Hindlimb muscle (tissue), 1 donor: ENCODE measurements at regions not wholly inside any gene's neighbourhood (a gene's known extent, or its start where the extent isn't known, plus 50 kb on each side); places are given as distances from the start of the nearest gene placed in this dataset.

ENCODE experiments used
- DNase-seq: peaks from one replicate; pipeline ENCODE4 v3.0.0-alpha.2; 2013

DNA sequence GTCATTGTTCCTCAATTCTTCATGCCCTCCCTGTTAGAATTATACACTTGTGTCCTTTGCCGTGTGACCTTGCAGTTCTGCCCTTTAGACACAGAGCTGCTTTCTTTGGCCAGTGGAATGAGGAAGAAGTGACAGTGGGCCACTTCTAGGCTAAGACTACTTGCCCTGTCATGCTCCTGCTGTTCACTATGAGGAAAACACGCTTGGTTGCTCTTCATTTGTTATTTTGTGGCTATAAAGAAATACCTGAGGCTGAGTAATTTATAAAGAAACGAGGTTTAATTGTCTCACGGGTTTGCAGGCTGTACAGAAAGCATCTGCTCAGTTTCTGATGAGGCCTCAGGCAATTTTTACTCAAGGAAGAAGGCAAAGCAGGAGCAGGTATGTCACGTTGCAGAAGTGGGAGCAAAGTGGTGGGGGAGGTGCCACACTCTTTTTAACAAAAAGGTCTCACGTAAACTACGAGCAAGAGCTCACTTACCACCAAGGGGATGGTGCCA lies 279.1 kb upstream of the DMAC1 start:
- DNase-seq: no peak

DNA sequence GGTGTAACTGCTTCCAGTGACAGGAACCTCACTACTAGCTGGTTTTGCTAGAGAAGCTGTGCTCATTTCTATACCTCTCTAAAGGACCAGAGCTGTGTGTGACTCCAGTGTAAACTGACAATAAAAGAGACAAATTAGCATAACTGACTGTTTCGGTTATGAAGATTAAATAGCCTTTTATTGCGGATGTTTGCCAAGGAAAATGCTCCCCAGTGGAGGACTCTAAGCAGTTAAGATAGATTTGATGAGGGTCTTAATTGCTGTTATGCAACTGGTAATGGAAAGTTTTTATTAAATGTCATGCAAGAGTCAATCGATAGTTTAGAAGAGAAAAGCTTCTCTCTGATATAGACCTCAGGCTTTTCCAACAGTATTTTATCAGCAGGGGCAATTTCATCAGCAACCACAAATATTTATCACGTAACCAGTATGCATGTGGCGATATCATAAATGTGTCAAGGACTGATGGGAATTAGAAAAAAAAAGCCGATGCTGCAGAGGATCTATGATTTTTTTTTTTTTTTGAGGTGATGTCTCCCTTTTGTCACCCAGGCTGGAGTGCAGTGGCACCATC lies 275.2 kb upstream of the DMAC1 start:
- DNase-seq: no peak

DNA sequence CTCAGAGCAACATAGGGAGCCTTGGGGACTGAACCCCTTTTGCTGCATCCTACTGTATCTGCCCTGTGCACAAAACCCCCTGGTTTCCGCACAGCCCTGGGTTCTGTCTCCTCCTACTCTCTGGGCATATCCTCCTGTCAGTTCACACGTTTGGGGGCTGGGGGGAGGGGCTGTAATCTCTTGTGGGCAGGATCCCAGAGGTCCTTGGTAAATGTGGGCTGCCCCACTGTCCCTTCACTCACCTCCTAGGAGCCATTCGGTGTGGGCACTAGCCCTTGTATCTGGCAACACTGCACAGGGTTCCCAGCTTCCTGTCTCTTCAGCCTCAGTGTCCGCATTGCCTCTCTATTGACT lies 271.8 kb upstream of the DMAC1 start:
- DNase-seq: no peak

DNA sequence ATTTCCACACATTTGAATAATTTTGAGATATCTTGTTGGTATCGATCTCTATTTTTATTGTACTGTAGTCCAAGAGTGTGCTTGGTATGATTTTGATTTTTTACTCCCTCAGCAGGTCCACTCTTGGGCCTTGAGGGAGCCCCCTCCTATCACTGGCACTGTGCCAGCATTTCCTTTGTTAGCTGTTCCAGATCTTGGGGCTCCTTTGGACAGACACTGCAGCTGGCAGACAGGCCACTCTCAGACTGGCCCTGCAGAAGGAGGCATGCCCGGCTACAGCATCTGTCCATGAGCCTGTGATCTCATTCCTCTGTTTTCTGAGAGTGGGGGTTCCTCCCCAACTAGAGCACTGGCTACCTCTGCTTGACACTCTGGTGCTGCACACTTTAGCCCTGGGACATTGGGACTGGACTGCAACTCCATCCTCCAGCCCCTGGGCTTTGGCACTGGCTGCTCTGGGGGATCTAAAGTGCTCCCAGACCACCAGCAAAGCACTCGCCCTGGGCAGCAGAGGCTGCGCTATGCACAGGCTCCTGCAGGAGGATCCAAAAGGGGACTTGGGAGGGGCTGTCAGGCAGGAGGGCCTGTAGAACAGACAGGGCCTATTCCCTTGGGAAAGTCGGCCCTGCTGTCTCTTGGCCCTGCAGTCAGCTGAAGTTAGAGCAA lies 271.3 kb upstream of the DMAC1 start:
- DNase-seq: no peak

DNA sequence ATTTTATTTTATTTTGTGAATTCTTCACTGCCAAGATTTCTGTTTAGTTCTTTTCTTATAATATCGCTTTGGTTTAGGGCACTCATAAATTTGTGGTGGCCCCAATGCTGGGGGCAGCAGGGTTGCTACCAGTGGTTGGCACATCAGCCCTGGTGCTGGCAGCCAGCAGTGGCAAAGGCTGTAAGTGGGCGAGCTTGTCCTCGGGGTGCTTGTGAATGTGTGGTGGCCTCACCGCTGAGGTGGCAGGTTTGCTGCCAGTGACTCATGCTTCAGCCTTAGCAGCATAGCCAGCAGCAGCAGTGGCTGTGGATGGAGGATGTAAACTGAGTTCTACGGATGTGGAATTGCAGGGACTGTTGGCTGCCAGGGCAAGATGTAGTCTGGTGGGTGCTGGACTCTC lies 262.9 kb upstream of the DMAC1 start:
- no peak for DNase-seq

DNA sequence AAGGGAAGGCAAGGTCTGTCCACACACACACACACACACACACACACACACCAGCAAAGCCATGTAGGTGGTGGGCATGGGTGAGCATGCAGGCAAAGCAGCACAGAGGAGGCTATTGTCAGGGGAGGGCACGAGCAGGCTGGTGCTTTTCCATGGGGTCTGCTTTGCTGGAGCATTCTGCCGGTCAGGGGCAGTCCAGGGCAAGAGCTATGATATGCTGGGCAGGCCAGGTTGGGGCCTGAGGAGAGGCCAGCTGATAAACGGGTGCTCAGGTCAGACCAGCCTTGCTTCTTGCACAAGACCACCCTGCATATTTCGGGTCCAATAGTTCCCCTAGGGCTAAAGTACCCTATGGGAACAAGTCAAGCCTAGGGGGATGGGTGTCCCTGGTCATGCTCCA lies 253.9 kb upstream of the DMAC1 start:
- DNase-seq: no peak

DNA sequence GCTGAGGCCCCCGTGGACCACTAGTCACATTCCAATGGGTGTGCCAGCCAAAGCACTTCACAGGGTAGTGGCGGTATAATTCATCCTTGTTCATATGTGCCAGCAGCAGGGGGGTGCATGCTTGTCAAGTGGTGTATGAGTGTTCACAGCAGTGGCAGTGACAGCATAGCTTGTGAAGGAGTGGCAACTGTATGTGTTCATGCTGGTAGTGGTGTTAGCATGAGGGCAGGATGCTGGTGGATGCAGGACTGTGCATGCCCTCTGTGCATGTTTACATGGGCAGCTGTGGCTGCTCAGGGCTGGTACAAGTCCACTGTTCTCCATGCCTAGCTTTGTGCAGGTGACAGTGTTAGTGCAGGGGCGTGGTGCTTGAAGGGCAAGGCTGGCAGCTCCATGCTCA lies 253.4 kb upstream of the DMAC1 start:
- no peak for DNase-seq

DNA sequence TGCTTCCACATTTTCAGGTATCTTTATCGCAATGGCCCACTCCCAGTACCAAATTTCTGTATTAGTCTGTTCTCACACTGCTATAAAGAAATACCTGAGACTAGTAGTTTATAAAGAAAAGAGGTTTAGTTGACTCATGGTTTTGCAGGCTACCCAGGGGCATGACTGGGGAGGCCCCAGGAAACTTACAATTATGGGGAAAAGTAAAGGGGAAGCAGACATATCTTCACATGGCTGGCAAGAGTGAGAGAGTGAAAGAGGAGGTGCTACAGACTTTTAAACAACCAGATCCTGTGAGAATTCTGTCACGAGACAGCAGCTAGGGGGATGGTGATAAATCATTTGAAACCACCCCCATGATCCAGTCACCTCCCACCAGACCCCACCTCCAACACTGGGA lies 238.2 kb upstream of the DMAC1 start:
- DNase-seq: no peak

DNA sequence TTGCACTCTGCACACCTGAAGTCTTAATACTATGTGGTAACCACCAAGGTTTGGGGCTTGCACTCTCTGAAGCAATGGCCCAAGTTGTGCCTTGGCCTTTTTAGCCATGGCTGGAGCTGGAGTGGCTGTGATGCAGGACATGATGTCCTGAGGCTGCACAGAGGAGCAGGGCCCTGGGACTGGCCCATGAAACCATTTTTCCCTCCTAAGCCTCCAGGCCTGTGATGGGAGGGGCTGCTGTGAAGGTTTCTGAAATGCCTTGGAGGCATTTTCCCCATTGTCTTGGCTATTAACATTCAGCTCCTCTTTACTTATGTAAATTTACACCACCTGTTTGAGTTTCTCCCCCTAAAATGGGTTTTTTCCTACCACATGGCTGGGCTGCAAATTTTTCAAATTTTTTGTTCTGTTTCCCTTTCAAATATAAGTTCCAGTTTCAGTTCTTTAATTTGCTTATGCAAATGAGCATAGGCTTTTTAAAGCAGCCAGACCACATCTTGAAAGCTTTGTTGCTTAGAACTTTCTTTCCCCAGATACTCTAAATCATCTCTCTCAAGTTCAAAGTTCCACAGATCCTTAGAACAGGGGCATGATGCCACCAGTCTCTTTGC lies 237.4 kb upstream of the DMAC1 start:
- no peak for DNase-seq

DNA sequence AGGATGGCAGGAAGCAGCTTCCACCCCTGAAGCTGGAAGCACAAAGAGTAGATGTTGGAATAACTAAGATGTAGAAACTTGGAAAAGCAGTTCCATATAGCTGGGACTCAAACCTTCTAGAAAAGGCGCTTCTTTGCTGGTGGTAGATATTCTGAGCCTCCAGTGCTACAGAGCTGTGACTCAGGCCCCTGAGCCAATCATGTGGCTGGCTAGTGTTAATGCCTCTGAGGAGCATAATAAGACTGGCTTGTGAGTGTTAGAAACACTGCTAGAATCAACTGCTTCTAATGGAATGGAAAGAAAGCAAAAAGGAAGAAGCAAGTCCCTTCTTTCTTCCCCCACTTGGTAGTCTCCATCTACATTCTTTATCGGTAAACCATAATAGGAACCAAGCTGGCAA lies 234.2 kb upstream of the DMAC1 start:
- no peak for DNase-seq

DNA sequence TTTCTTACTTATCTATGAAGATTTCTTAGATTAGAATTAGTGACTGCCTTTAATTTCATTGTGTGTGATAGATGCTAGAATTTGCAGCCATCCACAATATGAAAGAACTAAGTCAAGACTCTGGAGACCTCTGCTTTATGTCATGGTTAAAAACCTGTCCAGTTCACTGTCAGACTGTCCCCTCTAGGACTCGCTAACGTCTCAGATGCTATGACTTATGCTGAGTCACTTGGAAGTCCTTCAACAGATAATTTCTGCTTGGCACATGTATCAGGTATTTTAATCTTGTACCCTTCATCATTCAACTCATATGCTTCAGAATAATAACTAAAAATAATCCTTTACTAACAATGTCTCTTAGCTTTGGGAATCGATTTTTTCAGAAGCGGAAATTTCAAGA lies 230.5 kb upstream of the DMAC1 start:
- DNase-seq: no peak

DNA sequence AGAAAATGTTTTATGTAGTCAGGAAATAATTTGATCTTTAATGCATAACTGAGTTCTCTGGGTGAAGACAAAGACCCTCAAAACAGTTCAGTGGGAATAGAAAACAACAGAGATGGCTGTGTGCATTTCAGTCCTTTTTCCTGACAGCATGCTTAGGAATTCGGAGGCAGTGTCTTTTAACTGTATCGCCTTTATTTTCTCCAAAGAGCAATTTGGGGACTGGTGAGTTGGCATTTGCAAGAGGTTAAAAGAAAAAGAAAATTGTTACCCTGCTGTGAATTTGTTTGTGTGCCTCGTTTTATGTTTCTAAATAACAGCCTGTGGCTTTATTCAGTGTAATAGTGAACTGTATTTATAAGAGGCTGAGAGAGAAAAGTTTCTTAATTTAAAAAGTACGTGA lies 227.8 kb upstream of the DMAC1 start:
- DNase-seq: no peak

DNA sequence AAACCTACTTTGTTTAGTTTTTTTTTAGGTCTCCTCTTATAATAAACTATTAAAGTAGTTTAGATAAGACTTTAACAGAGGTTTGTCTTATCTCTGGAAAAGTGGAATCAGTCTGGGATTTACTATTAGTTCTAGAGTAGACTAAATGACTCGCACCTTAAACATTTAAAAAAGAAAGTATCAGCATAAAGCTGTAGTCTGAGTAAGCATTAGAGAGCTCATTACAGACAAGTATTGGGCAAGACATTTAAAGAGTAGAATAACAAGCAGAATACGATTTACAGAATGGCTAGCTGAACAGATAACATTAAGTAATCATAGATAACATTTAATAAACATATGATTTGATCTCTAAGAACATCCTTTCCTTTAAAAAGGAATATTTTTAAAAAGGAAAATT lies 226.0 kb upstream of the DMAC1 start:
- no peak for DNase-seq

DNA sequence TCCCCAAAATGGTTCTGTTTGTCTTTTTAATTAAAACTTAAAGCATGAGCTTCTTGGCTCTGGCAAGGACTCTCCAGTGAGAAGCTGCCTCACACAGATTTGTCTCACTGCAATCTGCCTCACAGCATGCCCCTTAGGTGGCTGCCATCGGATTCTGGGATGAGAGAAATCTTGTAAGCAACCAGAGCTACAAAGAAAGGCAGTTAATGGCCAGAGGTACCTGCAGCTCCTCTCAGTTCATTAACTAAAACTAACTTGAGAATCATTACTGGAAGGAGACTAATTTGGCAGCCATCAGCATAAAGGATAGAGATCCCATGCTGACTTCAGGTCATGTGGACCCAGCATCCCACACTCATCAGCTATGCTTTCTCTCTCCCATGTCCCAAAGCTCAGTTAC lies 220.6 kb upstream of the DMAC1 start:
- no peak for DNase-seq

DNA sequence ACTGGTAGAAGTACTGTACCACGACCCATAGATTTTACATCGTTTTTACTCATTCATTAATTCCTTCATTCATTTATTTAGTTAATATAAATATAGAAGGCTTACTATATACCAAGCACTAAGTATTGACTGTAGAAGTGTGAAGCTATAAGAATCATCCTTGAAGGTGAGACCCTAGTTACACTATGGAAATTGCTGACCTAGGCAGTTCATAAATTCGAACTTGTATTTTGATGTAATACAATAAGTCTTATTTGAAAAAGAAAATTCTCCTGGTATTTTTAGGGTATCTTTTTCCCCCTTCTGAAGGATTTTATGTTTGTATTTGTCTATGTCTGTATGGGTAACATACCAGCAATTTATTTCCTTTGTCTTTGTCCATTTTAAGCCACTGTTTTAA lies 220.1 kb upstream of the DMAC1 start:
- no peak for DNase-seq

DNA sequence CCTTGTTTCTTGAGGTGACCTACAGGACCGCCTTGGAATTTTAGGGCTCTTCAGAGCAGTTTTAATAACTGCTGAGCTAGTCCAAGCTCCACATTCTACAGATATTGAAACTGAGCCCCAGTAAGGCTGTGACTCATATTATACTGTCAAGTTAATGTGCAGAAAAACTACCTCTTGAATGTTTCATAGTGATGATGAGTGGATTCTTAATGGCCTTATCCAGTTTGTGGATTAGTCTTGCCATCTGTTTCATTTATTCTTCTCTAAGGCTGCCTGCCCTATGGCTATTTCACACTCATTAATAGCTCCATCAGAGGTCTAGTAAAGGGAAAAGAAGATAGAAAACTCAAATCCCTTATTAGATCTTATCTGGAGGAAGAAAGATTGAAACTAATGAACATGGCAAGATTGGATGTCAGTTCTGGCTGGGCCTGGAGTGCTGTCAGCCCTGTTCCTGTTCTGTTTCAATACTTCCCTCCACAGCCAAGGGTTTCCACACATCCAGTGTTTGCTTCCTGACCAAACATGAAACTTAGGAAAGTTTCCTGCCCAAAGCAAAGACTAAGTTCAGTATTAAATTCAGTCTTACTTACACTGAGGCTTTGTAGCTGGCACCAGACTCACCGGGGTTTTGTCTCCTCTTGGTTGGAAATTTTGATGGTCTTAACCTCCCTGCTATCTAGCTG lies 215.6 kb upstream of the DMAC1 start:
- DNase-seq: no peak

DNA sequence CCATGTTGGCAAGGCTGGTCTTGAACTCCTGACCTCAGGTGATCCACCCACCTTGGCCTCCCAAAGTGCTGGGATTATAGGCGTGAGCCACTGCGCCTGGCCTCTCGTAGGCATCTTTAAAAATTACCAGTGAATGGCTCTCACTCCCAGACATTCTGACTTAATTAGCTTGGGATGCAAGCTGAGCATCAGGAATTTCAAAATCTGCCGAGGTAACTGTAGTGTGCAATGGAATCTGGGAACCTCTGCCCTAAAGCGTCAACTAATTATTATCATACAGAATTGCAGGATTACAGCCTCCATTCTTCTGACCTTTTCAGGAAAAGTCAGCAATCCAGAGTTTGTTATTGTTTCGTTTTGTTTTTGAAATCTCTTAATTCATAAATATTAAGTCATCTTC lies 213.4 kb upstream of the DMAC1 start:
- DNase-seq: no peak

DNA sequence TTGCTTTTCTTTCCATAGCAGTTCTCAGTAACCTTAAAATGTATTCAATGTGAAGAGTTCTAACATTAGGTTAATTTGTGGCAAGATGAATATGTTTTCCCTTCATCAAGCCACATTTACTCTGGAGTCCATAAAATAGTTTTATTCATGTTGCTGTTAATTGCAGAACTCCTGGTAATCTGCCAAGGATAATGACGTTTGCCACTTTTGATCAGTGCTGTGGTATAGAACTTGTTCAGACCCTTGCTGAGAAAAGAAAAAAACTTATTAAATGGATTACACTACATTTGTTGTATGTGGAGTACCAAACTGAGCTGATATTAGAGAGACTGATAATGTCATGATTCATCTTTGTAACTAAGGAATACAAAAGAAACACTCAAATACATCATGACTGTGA lies 212.4 kb upstream of the DMAC1 start:
- DNase-seq: no peak

DNA sequence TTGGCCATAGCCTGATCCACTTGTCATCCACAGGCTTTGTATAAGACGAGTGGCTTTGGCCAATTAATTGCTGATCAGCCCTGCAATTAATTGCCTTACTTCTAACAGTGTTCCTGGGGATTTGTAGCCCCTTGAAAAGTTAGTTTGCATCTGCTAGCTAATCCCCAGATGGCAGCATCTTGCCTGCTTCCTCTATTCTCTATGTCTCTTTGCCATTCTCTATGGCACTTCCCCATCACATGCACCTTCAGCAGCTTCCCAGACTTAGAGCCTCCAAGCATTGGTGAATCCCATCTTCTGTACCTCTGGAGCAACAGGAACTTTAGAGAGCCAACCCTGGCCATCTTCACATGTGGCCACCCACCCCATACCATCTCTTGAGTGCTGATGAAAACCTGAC lies 197.0 kb upstream of the DMAC1 start:
- no peak for DNase-seq

DNA sequence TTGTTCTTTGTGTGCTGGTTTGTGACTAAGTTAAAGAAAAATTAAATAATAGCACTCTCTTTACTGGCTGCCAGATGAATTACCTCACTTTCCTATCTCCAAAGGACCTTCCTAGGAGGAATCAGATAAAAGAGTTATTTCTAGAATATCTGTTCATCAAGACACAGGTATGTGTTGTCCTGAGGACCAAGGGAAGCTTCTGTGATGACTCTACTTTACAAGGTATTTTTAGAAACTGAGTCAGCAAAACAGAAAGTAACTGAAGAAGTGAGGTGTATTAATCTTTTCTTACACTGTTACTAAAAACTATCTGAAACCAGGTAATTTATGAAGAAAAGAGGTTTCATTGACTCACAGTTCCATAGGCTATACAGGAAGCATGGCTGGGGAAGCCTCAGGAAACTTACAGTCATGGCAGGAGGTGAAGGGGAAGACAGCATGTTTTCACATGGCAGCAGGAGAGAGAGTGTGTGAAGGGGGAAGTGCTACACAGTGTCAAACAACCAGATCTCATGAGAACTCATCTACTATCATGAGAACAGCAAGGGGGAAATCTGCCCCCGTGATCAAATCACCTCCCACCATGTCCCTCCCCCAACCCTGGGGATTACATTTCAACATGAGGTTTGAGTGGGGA lies 189.2 kb upstream of the DMAC1 start:
- DNase-seq: no peak

DNA sequence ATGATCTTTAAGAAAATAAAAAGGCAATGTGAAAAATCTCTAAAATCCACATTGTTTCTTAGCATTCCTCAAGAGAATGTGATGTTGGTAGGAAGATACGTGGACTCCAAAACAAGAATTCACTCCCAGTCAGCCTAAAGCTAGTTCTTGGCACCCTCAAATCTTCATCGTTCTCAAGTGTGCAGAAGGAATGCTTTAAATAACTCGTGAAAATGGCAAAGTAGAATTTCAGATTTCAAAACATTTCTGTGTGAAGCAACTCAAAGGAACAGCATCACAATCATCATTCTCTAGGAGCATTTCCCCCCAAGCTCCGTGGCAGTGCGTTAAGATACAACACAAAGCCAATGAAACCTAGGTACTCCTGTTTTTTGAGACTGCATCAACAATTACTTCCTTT lies 185.1 kb upstream of the DMAC1 start:
- no peak for DNase-seq

DNA sequence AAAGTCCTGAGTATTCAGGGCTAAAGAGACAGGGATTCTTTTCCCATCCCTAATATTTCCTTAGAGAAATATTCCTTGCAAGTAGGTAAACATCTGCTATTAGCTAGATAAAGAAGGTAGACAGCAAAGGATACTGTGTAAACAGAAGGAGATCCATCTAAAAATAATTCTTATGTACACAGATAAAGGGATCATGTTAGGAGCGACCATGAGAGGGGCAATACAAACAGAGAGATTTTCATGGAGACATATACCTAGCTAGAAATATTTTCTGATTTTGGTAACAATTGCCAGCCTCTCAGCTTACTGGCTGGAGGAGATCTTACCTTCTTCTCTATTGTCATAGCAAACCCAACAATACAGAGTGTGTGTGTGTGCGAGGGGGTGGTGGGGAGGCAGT lies 184.6 kb upstream of the DMAC1 start:
- DNase-seq: no peak

DNA sequence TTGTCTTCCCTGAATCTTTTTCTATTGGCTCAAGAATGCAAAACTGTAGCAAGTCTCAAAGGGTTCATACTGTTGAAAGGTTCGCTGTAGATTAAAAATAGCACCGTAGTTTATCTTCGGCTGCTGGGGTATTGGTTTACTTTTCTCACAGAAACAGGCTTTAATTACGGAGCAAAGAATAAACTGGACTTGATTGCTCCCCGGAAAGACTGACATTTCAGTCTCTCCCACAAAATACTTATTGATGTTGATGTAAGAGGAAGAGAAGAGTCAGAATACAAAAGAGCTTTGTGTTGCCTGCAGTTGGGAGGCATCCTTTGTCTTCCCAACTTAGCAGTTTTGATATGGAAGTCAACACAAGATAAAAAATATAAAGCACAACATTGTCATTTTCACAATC lies 183.9 kb upstream of the DMAC1 start:
- DNase-seq: no peak

DNA sequence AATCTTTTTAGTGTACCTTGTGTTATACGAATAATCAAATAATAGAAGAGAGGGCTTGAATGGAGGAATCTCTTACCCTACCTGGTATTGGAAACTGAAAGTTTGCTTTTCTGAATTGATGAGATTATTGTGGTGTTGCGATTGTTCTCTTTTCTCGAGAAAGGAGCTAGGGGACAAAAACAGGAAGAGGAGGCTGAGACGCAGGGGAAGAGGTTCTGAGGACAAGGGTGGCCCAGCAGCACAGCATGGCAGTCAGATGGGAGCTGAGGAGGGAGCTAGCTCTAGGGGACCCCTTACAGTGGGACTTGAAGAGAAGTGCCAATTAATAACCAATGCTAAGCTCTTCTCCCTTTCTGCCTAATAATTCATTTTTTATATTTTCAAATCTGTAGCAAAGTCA lies 183.3 kb upstream of the DMAC1 start:
- no peak for DNase-seq
